ENCODE measurements at regions not wholly inside any gene's neighbourhood (a gene's known extent, or its start where the extent isn't known, plus 50 kb on each side); places are given as distances from the start of the nearest gene placed in this dataset.

GRCh38 chr3:103851793-103852192 lies 1417.0 kb downstream of the ZPLD1 start:
- Histone ChIP-seq H3K4me1 (no peaks in the 10 kb centered on the region), H3K27ac (no peak overlapping the region), H3K27me3 (no peaks in the 10 kb centered on the region), H3K4me3 (no peak overlapping the region), H3K9me3 (no peaks in the 10 kb centered on the region), H3K36me3 (no peaks in the 10 kb centered on the region)
- intact Hi-C loops (cut with DNase I): no loop called here
- ATAC-seq: no peak
- TF ChIP-seq, protein P1, sequence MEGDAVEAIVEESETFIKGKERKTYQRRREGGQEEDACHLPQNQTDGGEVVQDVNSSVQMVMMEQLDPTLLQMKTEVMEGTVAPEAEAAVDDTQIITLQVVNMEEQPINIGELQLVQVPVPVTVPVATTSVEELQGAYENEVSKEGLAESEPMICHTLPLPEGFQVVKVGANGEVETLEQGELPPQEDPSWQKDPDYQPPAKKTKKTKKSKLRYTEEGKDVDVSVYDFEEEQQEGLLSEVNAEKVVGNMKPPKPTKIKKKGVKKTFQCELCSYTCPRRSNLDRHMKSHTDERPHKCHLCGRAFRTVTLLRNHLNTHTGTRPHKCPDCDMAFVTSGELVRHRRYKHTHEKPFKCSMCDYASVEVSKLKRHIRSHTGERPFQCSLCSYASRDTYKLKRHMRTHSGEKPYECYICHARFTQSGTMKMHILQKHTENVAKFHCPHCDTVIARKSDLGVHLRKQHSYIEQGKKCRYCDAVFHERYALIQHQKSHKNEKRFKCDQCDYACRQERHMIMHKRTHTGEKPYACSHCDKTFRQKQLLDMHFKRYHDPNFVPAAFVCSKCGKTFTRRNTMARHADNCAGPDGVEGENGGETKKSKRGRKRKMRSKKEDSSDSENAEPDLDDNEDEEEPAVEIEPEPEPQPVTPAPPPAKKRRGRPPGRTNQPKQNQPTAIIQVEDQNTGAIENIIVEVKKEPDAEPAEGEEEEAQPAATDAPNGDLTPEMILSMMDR (IDR thresholded peaks at IDR 0.05): no peak
- DNase-seq: no peak

- Histone ChIP-seq H3K9me3 (peaks cover 0 to 12% of the 10 kb centered on the region in 2 donors), H3K4me3 (no peak overlapping the region), H3K4me1 (no peaks in the 10 kb centered on the region), H3K36me3 (no peaks in the 10 kb centered on the region), H3K27ac (no peak overlapping the region), H3K27me3 (no peaks in the 10 kb centered on the region)
- ATAC-seq: no peak
- DNase-seq: no peak
- intact Hi-C loops (cut with DNase I): no loop called here
- TF ChIP-seq, protein P1 (IDR thresholded peaks at IDR 0.05): no peak
Observed at GRCh38 chr3:103862415-103862814, 1427.6 kb downstream of the ZPLD1 start.

GRCh38 chr3:103863381-103863780 lies 1428.6 kb downstream of the ZPLD1 start:
- ATAC-seq (no peak), DNase-seq (no peak)
- Histone ChIP-seq H3K4me1 (no peaks in the 10 kb centered on the region), H3K4me3 (no peak overlapping the region), H3K36me3 (no peaks in the 10 kb centered on the region), H3K27me3 (no peaks in the 10 kb centered on the region), H3K9me3 (peaks cover 0 to 12% of the 10 kb centered on the region in 2 donors), H3K27ac (no peak overlapping the region)
- intact Hi-C loops (cut with DNase I): no loop called here
- TF ChIP-seq, protein P1 (IDR thresholded peaks at IDR 0.05): no peak

DNA sequence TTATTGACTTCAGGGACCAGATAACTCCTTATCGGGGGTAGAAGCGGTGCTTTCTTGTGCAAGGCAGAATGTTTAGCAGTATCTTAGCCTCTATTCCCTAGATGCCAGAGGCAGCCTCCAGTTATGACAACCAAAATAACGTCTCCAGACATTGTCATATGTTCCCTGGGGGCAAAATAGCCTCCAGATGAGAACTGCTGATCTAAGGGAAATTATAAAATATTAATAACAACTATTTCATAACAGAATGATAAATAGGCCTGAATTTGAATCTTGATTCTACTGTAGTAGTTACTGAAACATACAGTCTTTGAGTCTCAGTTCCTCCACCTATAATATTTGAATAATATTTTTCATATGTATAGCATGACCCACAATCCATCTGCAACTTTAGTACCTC lies 1431.3 kb downstream of the ZPLD1 start:
- H3K4me3 ChIP-seq: no peak overlapping the region
- H3K36me3 ChIP-seq: no peaks in the 10 kb centered on the region
- H3K27me3 ChIP-seq: no peaks in the 10 kb centered on the region
- no peak for ATAC-seq
- no peaks in the 10 kb centered on the region for H3K4me1 ChIP-seq
- H3K9me3 ChIP-seq: peaks cover 0 to 12% of the 10 kb centered on the region in 2 donors
- intact Hi-C loops (cut with DNase I): no loop called here
- TF ChIP-seq, protein P1 (IDR thresholded peaks at IDR 0.05): no peak
- H3K27ac ChIP-seq: no peak overlapping the region
- DNase-seq: no peak

GRCh38 chr3:103873021-103873420 lies 1438.2 kb downstream of the ZPLD1 start:
- H3K27ac ChIP-seq: no peak overlapping the region
- H3K4me1 ChIP-seq: no peaks in the 10 kb centered on the region
- no peak overlapping the region for H3K4me3 ChIP-seq
- no peak for DNase-seq
- H3K27me3 ChIP-seq: no peaks in the 10 kb centered on the region
- H3K36me3 ChIP-seq: no peaks in the 10 kb centered on the region
- ATAC-seq: no peak
- intact Hi-C loops (cut with DNase I): no loop called here
- TF ChIP-seq, protein P1 (IDR thresholded peaks at IDR 0.05): no peak
- no peaks in the 10 kb centered on the region for H3K9me3 ChIP-seq

All from left lung (tissue), 4 donors.